GF-D8 (cell line): ENCODE measurements at regions not wholly inside any gene's neighbourhood (a gene's known extent, or its start where the extent isn't known, plus 50 kb on each side); places are given as distances from the start of the nearest gene placed in this dataset.
"Not testable (repeated sequence)": the region's sequence is repeated elsewhere in the genome, so short reads cannot be mapped to it uniquely, and the experiment has no call there.

Source experiments
- DNase-seq: peaks from one replicate; lab custom pipeline; 2025; lab: John Stamatoyannopoulos, UW

DNA sequence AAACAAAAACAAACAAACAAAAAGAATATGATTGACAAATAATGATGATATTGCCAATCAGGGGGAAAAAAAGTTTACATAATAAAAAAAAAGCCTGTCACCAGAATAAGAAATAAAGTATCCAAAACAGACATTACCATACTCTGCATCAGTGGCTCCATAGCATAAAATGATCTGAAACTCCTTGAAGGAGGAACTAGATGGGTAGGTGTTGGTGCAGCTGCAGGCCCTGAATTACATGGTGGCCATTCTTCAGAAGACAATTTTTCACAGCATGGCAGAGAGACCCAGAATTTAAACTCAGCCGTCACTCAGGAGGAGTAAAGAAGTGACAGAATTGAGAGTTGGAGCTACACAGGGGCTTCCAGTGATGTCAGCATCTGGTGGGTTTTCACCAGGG is 60.2 kb downstream of the GLUL start:
- no peak for DNase-seq

- DNase-seq: no peak
Measured at GRCh38 chr1:182330303-182330702, 61.3 kb downstream of the GLUL start.

DNA sequence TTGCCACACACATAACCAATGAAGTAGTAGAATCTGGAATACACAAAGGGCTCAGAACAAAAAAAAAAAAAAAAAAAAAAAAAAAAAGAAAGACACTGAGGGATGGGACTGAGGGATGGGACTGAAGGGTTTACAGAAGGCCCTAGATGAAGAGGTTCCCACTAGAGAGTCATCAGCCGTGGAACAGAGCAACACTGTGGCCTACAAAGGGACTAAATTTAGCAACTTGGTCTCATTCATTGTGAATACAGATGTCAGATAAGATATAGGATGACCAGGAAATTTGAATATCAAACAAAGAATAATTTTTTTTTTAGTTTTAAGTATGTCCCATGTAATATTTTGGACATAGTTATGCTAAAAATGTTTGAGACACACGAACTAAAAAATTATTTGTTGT is 62.1 kb downstream of the GLUL start:
- no peak for DNase-seq

DNA sequence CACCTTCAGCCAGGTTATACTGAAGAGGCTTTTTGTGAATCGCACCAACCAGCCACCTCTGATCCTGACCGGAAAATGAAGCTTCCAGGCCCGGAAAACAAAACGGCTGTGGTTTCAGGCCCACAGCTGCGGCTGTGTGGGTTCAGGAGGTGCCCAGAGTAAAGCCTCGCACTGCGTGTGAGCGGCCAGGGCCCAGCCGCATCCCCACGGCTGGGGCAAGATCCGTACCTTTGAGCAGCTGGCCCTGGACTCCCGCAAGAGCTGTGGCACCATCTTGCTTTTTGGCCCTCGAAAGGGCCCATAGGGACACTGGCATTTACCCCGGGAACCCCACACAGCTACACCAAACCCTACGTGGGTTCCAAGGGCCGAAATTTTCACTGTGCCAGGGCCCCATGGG is 63.0 kb downstream of the GLUL start:
- no peak for DNase-seq

DNA sequence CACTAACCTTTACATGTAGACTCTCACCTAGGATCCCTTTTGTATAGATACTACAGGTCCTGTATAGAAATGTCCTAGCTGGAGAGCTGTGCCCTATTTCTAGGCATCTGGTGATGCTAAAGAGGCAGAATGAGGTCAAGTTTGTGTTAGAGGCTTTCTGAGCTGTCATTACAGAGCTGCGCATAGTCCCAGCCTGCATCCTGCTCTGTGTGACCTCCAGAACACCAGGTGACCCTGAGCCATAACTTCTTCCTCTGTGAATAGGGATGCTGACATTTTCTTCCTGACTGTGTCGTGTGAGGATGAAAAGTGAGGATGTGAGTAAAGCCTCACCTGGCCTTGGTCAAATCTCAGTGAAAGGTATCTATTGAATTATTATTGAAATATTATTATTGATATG is 66.3 kb downstream of the GLUL start:
- DNase-seq: no peak

- DNase-seq: not testable (repeated sequence)
Measured at GRCh38 chr1:182321532-182321931, 70.1 kb downstream of the GLUL start.

DNA sequence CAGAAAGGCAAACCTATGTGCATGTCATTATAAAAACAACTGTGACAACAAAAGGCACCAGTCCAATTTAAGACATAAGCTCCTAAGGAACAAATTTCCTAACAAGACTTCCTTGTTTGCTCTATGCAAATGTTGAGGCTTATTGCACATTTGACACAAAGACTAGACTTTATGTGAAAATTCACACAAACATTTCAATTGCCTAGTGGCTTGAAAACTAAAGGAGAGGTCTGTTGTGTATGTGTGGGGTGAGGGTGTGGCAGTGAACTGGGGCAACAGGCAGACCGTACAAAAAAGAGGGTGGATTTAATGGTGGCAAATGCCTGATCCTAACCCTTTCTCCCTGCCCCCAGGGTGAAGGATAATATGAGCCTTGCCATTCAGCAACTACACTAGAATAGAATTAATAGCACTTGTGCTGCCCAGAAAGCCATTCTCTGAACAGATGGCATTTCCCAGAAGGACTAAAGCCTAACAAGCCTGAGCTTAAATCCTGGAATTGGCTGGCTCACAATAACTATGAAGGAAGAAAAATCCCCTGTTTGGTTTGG is 73.9 kb downstream of the GLUL start:
- no peak for DNase-seq

GRCh38 chr1:182316454-182316853 is 75.1 kb downstream of the GLUL start:
- not testable (repeated sequence) for DNase-seq

- no peak for DNase-seq
Measured at GRCh38 chr1:182315167-182315556, 76.4 kb downstream of the GLUL start.

DNA sequence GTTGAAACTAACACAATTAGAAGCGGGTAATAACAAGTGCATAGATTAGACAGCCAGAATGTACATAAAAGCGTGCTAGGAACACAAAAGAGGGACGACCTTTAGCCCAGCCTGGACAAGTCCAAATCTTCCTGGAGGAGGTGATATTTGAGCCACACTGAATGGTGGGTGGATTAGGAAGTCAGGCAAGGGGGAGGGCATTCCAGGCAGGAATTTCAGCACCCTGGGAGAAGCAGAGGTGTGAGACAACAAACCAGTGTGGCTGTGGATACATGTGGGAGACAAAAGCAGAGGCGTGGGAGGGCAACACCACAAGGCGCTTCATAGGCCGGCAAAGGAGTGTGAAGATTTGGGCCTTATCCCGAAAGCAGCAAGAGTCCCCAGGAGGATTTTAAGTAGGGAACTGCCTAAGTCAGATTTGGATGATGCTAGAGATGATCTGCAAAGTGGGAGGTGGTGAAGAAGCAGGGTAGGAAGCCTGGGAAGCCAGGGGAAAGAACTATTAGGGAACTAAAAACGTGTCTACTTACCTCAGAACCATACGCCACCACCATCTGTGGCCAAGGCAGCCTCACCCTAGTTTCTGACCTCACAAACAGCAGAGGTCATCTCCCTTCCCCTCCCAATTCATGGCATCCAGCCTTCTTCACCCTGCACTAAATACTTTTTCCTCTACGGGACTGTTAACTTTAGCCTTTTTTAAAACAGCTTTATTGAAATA is 81.8 kb downstream of the GLUL start:
- DNase-seq: no peak

- no peak for DNase-seq
Measured at GRCh38 chr1:182308826-182309225, 82.8 kb downstream of the GLUL start.

DNA sequence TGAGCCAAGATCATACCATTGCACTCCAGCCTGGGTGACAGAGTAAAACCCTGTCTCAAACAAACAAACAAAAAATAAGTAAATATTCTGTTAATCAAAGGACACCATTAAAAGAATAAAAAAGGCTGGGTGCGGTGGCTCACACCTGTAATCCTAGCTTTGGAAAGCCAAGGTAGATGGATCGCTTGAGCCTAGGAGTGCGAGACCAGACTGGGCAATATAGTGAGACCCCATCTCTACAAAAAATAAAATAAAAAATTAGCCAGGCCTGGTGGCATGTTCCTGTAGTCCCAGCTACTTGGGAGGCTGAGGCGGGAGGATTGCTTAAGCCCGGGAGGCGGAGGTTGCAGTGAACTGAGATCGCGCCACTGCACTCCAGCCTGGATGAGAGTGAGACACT is 84.1 kb downstream of the GLUL start:
- DNase-seq: not testable (repeated sequence)

- no peak for DNase-seq
Measured at GRCh38 chr1:182305861-182306260, 85.7 kb downstream of the GLUL start.

DNA sequence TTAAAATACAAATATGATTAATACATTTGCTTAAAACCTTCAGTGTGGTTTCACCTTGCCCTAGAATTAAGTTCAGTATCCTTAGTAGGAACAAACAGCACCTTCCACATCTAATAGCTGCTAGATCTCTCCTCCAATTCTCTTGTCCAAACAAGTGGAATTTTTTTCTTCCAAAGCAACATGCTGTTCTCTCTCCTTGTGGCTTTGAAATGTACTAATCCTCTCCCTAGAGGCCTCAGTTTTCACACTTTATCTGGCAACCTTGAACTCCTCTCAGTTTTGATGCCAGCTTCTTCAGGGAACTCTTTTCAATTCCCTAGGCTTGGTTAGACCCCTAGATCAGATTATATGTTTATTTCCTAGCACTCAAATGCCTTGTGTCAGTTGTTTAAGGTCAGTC is 87.0 kb downstream of the GLUL start:
- DNase-seq: no peak

DNA sequence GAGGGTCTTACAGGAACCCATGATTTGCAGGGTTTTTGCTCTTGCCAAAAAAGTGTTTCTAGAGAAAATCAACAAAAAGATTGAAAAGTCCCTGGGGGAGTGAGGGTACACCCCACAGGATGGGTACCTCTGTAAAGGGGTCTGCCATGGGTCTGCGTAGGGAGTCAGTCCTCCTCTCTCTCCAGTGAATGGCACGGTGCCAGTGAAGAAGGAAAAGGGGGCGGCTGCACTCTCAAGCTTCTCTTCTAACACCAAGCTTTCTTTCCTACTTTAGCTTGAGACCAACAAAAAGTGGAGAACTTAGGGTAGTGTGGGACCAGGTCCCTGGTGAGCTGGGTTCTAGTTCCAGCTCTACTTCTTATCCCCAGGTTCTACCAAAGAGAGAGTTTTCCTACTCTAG is 87.4 kb downstream of the GLUL start:
- no peak for DNase-seq

DNA sequence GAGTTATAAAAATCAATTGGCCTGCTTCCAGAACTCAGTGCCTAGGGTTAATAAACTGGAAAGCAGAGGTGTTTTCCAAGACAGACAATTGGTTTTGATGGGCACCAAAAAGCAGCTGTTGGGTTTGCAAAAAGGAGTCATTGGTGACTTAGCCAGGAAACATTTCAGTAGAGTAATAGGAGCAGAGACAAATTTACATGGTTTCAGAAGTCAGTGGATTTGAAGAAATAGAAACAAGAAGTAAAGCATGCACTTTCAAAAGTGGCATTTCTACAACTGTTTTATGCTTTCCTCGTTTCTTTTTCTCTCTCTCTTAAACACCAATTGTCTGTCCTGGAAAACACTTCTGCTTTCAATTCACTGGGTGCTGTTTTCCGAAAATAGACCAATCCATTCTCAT is 87.8 kb downstream of the GLUL start:
- DNase-seq: no peak

- DNase-seq: peak; percentile 30
Measured at GRCh38 chr1:182301467-182302198, 90.0 kb downstream of the GLUL start.

DNA sequence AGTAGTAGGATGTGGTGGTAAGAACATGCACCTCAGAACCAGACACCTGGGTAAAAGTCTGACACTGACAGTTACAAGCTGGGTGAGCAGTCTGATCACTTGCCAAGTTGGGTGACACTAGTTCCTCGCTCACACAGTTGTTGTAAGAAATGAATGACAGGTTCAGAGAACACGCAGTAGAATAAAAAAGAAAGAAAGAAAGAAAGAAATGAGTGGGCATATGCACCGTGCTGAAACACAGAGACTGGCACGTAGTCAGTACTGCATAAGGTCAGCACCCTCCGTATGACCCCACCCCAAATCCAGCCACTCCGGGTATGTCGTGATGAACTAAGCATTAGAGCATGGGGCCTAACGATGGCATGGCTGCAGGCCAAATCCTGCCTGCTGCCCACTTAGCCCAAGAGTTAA is 90.6 kb downstream of the GLUL start:
- peak; percentile 43 for DNase-seq

DNA sequence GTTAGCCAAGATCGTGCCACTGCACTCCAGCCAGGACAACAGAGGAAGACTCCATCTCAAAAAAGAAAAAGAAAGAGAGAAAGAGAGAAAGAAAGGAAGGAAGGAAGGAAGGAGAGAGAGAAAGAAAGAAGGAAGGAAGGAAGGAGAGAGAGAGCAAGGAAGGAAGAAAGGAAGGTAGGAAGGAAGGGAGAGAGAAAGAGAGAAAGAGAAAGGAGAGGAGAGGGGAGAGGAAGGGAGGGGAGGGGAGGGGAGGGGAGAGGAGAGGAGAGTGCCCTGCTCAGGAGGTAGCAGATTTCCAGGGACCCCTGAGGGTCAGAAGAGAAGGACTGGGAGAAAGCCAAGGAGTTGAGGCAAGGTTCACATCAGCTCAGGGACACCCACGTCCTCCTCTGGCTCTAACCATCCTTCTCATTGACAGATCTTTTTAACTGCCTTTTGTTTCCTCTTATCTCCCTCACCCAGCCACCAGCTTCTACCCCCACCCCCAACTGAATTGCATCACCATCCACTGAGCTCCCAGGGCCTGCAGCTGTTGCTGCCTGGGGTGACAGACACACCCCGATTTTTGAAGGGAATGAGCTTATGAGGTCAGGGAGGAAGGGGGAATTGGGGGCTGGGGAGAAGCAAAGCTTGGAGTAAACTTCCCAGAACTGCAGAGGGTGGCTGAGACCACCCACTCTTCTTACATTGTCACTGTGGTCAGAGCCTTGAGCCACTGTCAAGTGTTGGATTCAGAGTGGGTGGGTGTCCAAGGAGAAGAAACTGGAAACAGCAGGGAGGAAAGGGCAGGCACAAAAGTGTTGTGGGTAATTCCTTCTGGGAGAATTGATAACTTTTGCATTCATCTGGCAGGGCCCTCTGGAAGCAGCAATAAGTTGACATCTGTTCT is 91.6 kb downstream of the GLUL start:
- DNase-seq: peak; percentile 93

GRCh38 chr1:182299054-182299727 is 92.4 kb downstream of the GLUL start:
- not testable (repeated sequence) for DNase-seq

DNA sequence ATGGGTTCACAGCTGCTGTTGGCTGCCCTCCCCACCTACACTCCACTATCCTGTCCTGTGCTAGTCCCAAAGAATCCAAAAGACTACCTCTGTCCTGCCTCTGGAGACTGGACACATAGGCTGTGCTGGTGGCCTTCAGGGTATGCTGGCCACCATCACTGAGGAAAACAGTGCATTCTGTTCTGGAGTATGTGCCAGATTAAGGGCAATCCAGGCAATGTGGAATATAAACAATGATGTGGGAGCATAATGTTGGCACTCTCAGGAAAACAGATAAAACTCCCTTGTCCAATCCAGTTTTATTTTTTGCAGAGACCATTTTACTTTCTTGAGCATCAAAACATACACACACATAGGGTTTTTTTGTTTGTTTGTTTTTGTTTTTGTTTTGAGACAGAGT is 94.3 kb downstream of the GLUL start:
- no peak for DNase-seq

GRCh38 chr1:182295697-182296096 is 95.9 kb downstream of the GLUL start:
- no peak for DNase-seq
